CD4-positive, alpha-beta T cell (primary cell): ENCODE measurements at regions not wholly inside any gene's neighbourhood (a gene's known extent, or its start where the extent isn't known, plus 50 kb on each side); places are given as distances from the start of the nearest gene placed in this dataset.

ENCODE experiments used
- ATAC-seq: fragments of 200-7000 bp; cut with Tn5 transposase; one replicate; pipeline ENCODE4 v1.10.0; 2022; ENCODE audit warnings: mild to moderate bottlenecking; ENCODE audit not compliant: poor library complexity
- CTCF ChIA-PET: fragments of 350-600 bp; sonication (Branson Sonifier 250); formaldehyde crosslinking; loops from one replicate; lab custom pipeline; 2021; ENCODE audit warnings: antibody characterized with exemption, inconsistent platforms; lab: Charles Lee
- POLR2A ChIA-PET: fragments of 350-600 bp; sonication (Branson Sonifier 250); formaldehyde crosslinking; loops from one replicate; lab custom pipeline; 2021; ENCODE audit warnings: antibody characterized with exemption, inconsistent platforms; lab: Charles Lee
- DNase-seq, 14 experiments: peaks; one replicate each; pipeline ENCODE4 v3.0.0-alpha.2; 2013 to 2020; ENCODE audit warnings: mixed read lengths in 2 of 14
- H3K27ac ChIP-seq, 2 donors: one replicate each; pipeline versions ENCODE4 v1.5.1 to v1.7.0; 2013; ENCODE audit warnings: low read length in 2 of 2, low read depth in 1 of 2, mild to moderate bottlenecking in 1 of 2
- H3K27me3 ChIP-seq, 2 experiments: 1 replicate in 1 of 2; 2 replicates in 1 of 2; pipeline versions ENCODE4 v1.6.1 to v1.7.0; 2013; ENCODE audit warnings: low read length in 2 of 2, control low read depth in 1 of 2, mild to moderate bottlenecking in 1 of 2, moderate library complexity in 1 of 2; ENCODE audit not compliant: insufficient read depth in 2 of 2, control insufficient read depth in 1 of 2
- H3K36me3 ChIP-seq: one replicate; pipeline ENCODE4 v1.6.1; 2013; ENCODE audit warnings: low read length, control low read depth; ENCODE audit not compliant: insufficient read depth
- H3K4me1 ChIP-seq: one replicate; pipeline ENCODE4 v1.6.1; 2013; ENCODE audit warnings: low read length, control low read depth; ENCODE audit not compliant: insufficient read depth
- H3K4me3 ChIP-seq: one replicate; pipeline ENCODE4 v1.5.1; 2013; ENCODE audit warnings: mild to moderate bottlenecking, low read length, moderate library complexity
- H3K9me3 ChIP-seq, 2 experiments: 1 replicate in 1 of 2; 2 replicates in 1 of 2; pipeline versions ENCODE4 v1.6.1 to v1.7.0; 2013; ENCODE audit warnings: low read length in 2 of 2, mild to moderate bottlenecking in 2 of 2, control low read depth in 1 of 2, moderate library complexity in 1 of 2; ENCODE audit not compliant: control insufficient read depth in 1 of 2, insufficient read depth in 1 of 2
- H3K27ac Mint-ChIP-seq: one replicate; pipeline ENCODE4 v1.8.0; 2020; ENCODE audit warnings: mixed read lengths
- H3K27me3 Mint-ChIP-seq: one replicate; pipeline ENCODE4 v1.8.0; 2021; ENCODE audit warnings: mixed read lengths
- H3K36me3 Mint-ChIP-seq: one replicate; pipeline ENCODE4 v1.8.0; 2021; ENCODE audit warnings: low read depth, mixed read lengths
- H3K4me1 Mint-ChIP-seq: one replicate; pipeline ENCODE4 v1.8.0; 2021; ENCODE audit warnings: low read depth, mixed read lengths
- H3K4me3 Mint-ChIP-seq: one replicate; pipeline ENCODE4 v1.8.0; 2020; ENCODE audit warnings: mild to moderate bottlenecking, mixed read lengths
- H3K9me3 Mint-ChIP-seq: one replicate; pipeline ENCODE4 v1.8.0; 2020; ENCODE audit warnings: mixed read lengths
- intact Hi-C, 2 experiments: fragments of 100-400 bp; cut with DNase I in 1 of 2; cut with micrococcal nuclease in 1 of 2; formaldehyde crosslinking; loops; one replicate each; pipeline versions ENCODE4 v1.15.1 to v1.9.0; 2023 to 2025; cut with DNase I, micrococcal nuclease
- TF ChIP-seq, protein P1 (sequence below): fragments of 200-600 bp; IDR thresholded peaks from one replicate; pipeline ENCODE4 v1.8.0; 2022; ENCODE audit warnings: antibody characterized with exemption, mild to moderate bottlenecking

DNA sequence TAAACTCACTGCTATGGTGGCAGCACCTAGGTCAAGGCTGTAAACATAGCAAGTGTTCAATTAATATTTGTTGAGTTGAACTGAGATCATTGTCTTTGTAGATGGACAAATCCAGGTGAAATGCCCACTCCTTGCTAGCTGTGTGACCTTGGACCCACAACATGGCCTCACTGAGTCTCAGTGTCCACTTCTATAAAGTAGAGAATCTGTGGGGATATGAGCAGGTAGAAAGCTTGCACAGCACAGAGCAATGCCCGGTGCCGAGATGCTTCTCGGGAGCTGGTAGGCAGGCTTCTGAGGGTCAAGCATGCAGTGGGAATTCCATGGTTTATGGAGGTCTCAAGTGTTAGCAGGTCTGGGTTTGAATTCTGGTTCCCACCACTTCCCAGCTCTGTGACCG is 97.9 kb upstream of the SYT13 start:
- ATAC-seq: no peak
- Mint-ChIP-seq H3K27ac (no peak overlapping the region), H3K4me1 (peaks cover 26% of the 10 kb centered on the region), H3K36me3 (no peaks in the 10 kb centered on the region), H3K4me3 (no peak overlapping the region), H3K9me3 (no peaks in the 10 kb centered on the region), H3K27me3 (peaks cover 4% of the 10 kb centered on the region)
- ChIA-PET CTCF (no interaction called here), POLR2A (no interaction called here)
- Histone ChIP-seq H3K27ac (no peak overlapping the region), H3K36me3 (no peaks in the 10 kb centered on the region), H3K4me1 (peaks cover 42% of the 10 kb centered on the region), H3K4me3 (no peak overlapping the region), H3K9me3 (no peaks in the 10 kb centered on the region), H3K27me3 (no peaks in the 10 kb centered on the region)
- TF ChIP-seq, protein P1, sequence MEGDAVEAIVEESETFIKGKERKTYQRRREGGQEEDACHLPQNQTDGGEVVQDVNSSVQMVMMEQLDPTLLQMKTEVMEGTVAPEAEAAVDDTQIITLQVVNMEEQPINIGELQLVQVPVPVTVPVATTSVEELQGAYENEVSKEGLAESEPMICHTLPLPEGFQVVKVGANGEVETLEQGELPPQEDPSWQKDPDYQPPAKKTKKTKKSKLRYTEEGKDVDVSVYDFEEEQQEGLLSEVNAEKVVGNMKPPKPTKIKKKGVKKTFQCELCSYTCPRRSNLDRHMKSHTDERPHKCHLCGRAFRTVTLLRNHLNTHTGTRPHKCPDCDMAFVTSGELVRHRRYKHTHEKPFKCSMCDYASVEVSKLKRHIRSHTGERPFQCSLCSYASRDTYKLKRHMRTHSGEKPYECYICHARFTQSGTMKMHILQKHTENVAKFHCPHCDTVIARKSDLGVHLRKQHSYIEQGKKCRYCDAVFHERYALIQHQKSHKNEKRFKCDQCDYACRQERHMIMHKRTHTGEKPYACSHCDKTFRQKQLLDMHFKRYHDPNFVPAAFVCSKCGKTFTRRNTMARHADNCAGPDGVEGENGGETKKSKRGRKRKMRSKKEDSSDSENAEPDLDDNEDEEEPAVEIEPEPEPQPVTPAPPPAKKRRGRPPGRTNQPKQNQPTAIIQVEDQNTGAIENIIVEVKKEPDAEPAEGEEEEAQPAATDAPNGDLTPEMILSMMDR: no peak
- no peak for DNase-seq
- intact Hi-C loops: no loop called here

DNA sequence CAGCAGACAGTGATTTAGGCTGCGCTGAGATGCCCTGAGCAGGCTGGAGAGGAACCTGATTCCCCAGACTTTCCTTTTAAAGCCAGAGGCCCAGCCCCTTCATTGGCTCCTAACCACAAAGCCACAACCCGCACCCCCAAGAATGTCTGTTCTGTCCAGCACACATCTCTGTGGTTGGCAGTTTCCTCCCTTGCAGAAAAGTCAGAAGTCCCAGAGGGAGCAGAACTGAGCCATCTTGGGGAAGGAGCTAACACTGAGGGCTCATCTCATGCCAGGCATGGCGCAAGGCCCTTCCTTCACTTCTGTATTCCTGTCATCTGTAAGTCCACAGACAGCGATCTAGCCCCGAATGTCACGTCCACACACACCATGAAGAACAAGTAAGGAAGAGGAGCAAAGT is 97.1 kb upstream of the SYT13 start:
- Mint-ChIP-seq H3K27me3 (peaks cover 4% of the 10 kb centered on the region), H3K4me1 (peaks cover 26% of the 10 kb centered on the region), H3K36me3 (no peaks in the 10 kb centered on the region), H3K9me3 (no peaks in the 10 kb centered on the region), H3K27ac (peak overlapping the region; percentile 1), H3K4me3 (no peak overlapping the region)
- Histone ChIP-seq H3K9me3 (no peaks in the 10 kb centered on the region), H3K4me1 (peaks cover 42% of the 10 kb centered on the region), H3K36me3 (no peaks in the 10 kb centered on the region), H3K4me3 (no peak overlapping the region), H3K27ac (no peak overlapping the region), H3K27me3 (no peaks in the 10 kb centered on the region)
- intact Hi-C loops: no loop called here
- TF ChIP-seq, protein P1: no peak
- ATAC-seq (no peak), DNase-seq (no peak)
- ChIA-PET CTCF (no interaction called here), POLR2A (no interaction called here)

DNA sequence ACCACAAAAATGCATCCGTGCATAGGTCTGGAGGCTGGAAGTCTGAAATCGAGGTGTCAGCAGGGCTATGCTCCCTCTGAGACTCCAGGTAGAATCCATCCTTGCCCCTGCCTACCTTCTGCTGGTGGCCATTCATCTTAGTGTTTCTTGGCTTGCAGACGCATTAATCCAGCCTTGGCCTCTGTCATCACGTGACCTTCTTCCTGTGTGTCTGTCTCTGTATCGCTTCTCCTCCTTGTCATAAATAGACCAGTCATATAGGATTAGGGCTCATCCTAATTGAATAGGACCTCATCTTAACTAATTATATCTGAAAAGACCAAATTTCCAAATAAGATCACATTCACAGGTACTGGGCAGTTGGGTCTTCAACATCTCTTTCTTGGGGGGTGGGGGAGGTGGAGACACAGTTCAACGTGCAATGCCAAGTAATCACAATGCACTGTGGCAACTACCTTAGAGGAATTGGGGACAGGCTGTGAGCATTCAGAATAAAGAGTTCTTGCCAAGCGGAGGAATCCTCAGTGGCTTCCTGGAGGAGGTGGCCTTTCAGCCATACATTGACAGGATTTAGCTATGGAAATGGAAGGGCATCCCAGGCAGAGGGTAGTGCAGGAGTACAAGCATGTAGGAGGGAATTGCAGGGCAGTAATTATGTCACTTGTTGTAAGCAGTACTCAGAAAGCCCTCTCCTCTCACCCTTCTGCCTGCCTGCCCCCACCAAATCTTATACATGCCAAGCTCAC is 96.2 kb upstream of the SYT13 start:
- H3K27ac ChIP-seq: no peak overlapping the region
- intact Hi-C loops: no loop called here
- no peaks in the 10 kb centered on the region for H3K27me3 ChIP-seq
- H3K9me3 Mint-ChIP-seq: no peaks in the 10 kb centered on the region
- ATAC-seq (no peak), DNase-seq (peak in 1 of 14 experiments; percentile 4)
- H3K27me3 Mint-ChIP-seq: peaks cover 4% of the 10 kb centered on the region
- CTCF ChIA-PET: no interaction called here
- no peaks in the 10 kb centered on the region for H3K36me3 ChIP-seq
- H3K4me3 Mint-ChIP-seq: no peak overlapping the region
- peaks cover 26% of the 10 kb centered on the region for H3K4me1 Mint-ChIP-seq
- POLR2A ChIA-PET: no interaction called here
- H3K9me3 ChIP-seq: no peaks in the 10 kb centered on the region
- no peak overlapping the region for H3K27ac Mint-ChIP-seq
- peaks cover 42% of the 10 kb centered on the region for H3K4me1 ChIP-seq
- no peaks in the 10 kb centered on the region for H3K36me3 Mint-ChIP-seq
- TF ChIP-seq, protein P1: no peak
- no peak overlapping the region for H3K4me3 ChIP-seq
